ENCODE measurements at regions not wholly inside any gene's neighbourhood (a gene's known extent, or its start where the extent isn't known, plus 50 kb on each side); places are given as distances from the start of the nearest gene placed in this dataset.

DNA sequence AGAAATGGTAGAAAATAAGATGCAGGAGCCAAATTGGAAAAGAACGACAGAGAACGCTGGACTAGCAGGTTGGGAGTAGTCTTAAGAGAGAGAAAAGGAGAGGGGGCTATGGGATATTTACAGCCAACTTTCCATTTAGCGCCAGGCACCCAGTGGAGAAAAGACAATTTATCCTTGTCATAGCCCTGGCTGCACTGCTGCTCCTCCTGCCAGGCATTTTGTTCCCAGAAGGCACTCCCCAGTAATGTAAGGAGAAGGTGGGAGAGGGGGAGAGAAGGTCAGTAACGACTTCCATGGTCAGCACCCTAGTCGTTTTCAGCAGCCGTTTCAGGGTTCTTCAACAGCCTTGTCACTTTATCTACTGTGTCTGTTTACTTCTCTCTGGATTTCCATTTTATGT, 159.0 kb downstream of the TRMT11 start:
- TF ChIP-seq, protein P1, sequence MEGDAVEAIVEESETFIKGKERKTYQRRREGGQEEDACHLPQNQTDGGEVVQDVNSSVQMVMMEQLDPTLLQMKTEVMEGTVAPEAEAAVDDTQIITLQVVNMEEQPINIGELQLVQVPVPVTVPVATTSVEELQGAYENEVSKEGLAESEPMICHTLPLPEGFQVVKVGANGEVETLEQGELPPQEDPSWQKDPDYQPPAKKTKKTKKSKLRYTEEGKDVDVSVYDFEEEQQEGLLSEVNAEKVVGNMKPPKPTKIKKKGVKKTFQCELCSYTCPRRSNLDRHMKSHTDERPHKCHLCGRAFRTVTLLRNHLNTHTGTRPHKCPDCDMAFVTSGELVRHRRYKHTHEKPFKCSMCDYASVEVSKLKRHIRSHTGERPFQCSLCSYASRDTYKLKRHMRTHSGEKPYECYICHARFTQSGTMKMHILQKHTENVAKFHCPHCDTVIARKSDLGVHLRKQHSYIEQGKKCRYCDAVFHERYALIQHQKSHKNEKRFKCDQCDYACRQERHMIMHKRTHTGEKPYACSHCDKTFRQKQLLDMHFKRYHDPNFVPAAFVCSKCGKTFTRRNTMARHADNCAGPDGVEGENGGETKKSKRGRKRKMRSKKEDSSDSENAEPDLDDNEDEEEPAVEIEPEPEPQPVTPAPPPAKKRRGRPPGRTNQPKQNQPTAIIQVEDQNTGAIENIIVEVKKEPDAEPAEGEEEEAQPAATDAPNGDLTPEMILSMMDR (IDR thresholded peaks at IDR 0.05; ENCODE audit: insufficient read depth, low read depth, low read length) = no peak
- TF ChIP-seq EZH2 (IDR thresholded peaks at IDR 0.05; ENCODE audit: insufficient read depth, low read length) = no peak
